ENCODE measurements at regions not wholly inside any gene's neighbourhood (a gene's known extent, or its start where the extent isn't known, plus 50 kb on each side); places are given as distances from the start of the nearest gene placed in this dataset.

DNA sequence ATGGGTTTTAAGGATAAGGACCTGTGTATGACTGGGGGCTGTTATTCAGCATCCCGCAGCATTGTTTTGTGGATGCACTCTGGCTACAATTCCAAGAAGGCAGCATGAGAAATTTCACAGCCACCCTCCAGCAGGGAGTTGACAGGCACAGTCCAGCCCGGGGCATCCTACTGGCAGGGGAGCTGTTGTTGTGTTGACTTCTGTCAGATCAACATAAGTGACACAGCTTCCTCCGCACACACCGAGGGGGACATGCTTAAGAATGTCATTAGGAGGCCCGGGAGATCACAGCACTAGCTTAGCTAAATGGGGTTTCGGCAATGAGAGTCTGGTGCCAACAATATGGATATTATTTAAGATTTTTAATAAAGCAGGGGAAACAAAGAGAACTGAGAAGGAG lies 326.5 kb downstream of the ASMT start:
- no peak for DNase-seq
- no peaks in the 10 kb centered on the region for H3K79me2 ChIP-seq (ENCODE audit: insufficient read depth, low read length)
- H3K4me1 Mint-ChIP-seq, result peaks cover 8% of the 10 kb centered on the region
- H3K9me3 ChIP-seq (replicated peaks in 1 of 2; ENCODE audit: control insufficient read depth in 1 of 2, insufficient read depth in 1 of 2, low read length in 2 of 2), result peaks cover 7 to 18% of the 10 kb centered on the region in 2 donors
- H3K9me3 Mint-ChIP-seq, result peaks cover 8 to 21% (median 10%) of the 10 kb centered on the region in 7 donors
- H3K27ac ChIP-seq (ENCODE audit: low read depth in 1 of 2, low read length in 2 of 2), result no peak overlapping the region
- TF ChIP-seq, protein P1, sequence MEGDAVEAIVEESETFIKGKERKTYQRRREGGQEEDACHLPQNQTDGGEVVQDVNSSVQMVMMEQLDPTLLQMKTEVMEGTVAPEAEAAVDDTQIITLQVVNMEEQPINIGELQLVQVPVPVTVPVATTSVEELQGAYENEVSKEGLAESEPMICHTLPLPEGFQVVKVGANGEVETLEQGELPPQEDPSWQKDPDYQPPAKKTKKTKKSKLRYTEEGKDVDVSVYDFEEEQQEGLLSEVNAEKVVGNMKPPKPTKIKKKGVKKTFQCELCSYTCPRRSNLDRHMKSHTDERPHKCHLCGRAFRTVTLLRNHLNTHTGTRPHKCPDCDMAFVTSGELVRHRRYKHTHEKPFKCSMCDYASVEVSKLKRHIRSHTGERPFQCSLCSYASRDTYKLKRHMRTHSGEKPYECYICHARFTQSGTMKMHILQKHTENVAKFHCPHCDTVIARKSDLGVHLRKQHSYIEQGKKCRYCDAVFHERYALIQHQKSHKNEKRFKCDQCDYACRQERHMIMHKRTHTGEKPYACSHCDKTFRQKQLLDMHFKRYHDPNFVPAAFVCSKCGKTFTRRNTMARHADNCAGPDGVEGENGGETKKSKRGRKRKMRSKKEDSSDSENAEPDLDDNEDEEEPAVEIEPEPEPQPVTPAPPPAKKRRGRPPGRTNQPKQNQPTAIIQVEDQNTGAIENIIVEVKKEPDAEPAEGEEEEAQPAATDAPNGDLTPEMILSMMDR (IDR thresholded peaks at IDR 0.05), result no peak
- no peaks in the 10 kb centered on the region for H3K36me3 Mint-ChIP-seq
- H3K27ac Mint-ChIP-seq, result no peak overlapping the region
- H3K27me3 ChIP-seq (ENCODE audit: control insufficient read depth in 2 of 2, insufficient read depth in 2 of 2, low read length in 2 of 2), result no peaks in the 10 kb centered on the region
- 91% methylated on average over 5 of the region's 6 CpGs for WGBS (ENCODE audit: insufficient coverage)
- no peak overlapping the region for H3K4me3 Mint-ChIP-seq
- H2AFZ ChIP-seq (ENCODE audit: insufficient read depth, low read depth, low read length, poor library complexity, severe bottlenecking), result no peak overlapping the region
- no peak overlapping the region for H3K4me3 ChIP-seq (replicated peaks in 1 of 3; ENCODE audit: low read depth in 2 of 3, low read length in 3 of 3)
- intact Hi-C loops (cut with micrococcal nuclease), result no loop called here
- H3K27me3 Mint-ChIP-seq (ENCODE audit: low read depth in 3 of 3), result peaks cover 0 to 7% (median 0%) of the 10 kb centered on the region in 3 donors
- H3K9ac ChIP-seq (ENCODE audit: insufficient read depth, low read length, poor library complexity, severe bottlenecking), result no peak overlapping the region
- H3K36me3 ChIP-seq (replicated peaks in 1 of 2; ENCODE audit: control insufficient read depth in 1 of 2, insufficient read depth in 2 of 2, low read length in 2 of 2), result no peaks in the 10 kb centered on the region
- no peaks in the 10 kb centered on the region for H4K20me1 ChIP-seq (ENCODE audit: insufficient read depth, low read length)
- H3K4me1 ChIP-seq (ENCODE audit: control insufficient read depth in 1 of 2, insufficient read depth in 2 of 2, low read length in 2 of 2), result no peaks in the 10 kb centered on the region
- H3K4me2 ChIP-seq (replicated peaks; ENCODE audit: extremely low read depth, low read length, poor library complexity, severe bottlenecking), result no peak overlapping the region

DNA sequence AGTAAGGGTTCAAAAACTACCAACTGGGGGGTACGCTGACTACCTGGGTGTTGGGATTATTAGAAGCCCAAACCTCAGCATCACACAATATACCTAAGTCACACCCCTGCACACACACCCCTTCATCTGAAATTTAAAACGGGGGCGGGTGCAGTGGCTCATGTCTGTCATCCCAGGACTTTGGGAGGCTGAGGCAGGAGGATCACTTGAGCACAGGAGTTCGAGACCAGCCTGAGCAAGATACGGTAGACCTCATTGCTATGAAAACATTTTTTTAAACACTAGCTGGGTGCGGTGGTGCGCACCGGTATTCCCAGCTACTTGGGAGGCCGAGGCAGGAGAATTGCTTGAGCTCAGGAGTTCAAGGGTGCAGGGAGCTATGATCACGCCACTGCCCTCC lies 331.0 kb downstream of the ASMT start:
- H3K4me1 ChIP-seq (ENCODE audit: control insufficient read depth in 1 of 2, insufficient read depth in 2 of 2, low read length in 2 of 2), result no peaks in the 10 kb centered on the region
- Mint-ChIP-seq H3K27me3 (ENCODE audit: low read depth in 3 of 3) (peaks cover 0 to 7% (median 0%) of the 10 kb centered on the region in 3 donors), H3K36me3 (no peaks in the 10 kb centered on the region), H3K27ac (no peak overlapping the region), H3K4me3 (no peak overlapping the region), H3K9me3 (peaks cover 0 to 2% (median 0%) of the 10 kb centered on the region in 7 donors), H3K4me1 (no peaks in the 10 kb centered on the region)
- H2AFZ ChIP-seq (ENCODE audit: insufficient read depth, low read depth, low read length, poor library complexity, severe bottlenecking), result no peak overlapping the region
- no peak overlapping the region for H3K4me2 ChIP-seq (replicated peaks; ENCODE audit: extremely low read depth, low read length, poor library complexity, severe bottlenecking)
- H3K79me2 ChIP-seq (ENCODE audit: insufficient read depth, low read length), result no peaks in the 10 kb centered on the region
- no peak overlapping the region for H3K27ac ChIP-seq (ENCODE audit: low read depth in 1 of 2, low read length in 2 of 2)
- DNase-seq, result no peak
- 98% methylated on average over 7 of the region's 10 CpGs for WGBS (ENCODE audit: insufficient coverage)
- intact Hi-C loops (cut with micrococcal nuclease), result no loop called here
- no peaks in the 10 kb centered on the region for H4K20me1 ChIP-seq (ENCODE audit: insufficient read depth, low read length)
- TF ChIP-seq, protein P1 (IDR thresholded peaks at IDR 0.05), result no peak
- H3K9me3 ChIP-seq (replicated peaks in 1 of 2; ENCODE audit: control insufficient read depth in 1 of 2, insufficient read depth in 1 of 2, low read length in 2 of 2), result no peaks in the 10 kb centered on the region
- no peaks in the 10 kb centered on the region for H3K27me3 ChIP-seq (ENCODE audit: control insufficient read depth in 2 of 2, insufficient read depth in 2 of 2, low read length in 2 of 2)
- H3K36me3 ChIP-seq (replicated peaks in 1 of 2; ENCODE audit: control insufficient read depth in 1 of 2, insufficient read depth in 2 of 2, low read length in 2 of 2), result no peaks in the 10 kb centered on the region
- no peak overlapping the region for H3K9ac ChIP-seq (ENCODE audit: insufficient read depth, low read length, poor library complexity, severe bottlenecking)
- no peak overlapping the region for H3K4me3 ChIP-seq (replicated peaks in 1 of 3; ENCODE audit: low read depth in 2 of 3, low read length in 3 of 3)

Measured in CD14-positive monocyte (primary cell).